RWPE2 (cell line): ENCODE measurements at regions not wholly inside any gene's neighbourhood (a gene's known extent, or its start where the extent isn't known, plus 50 kb on each side); places are given as distances from the start of the nearest gene placed in this dataset.
"Not testable (repeated sequence)": the region's sequence is repeated elsewhere in the genome, so short reads cannot be mapped to it uniquely, and the experiment has no call there.

Experiments
- ATAC-seq: fragments of 200-7000 bp; cut with Tn5 transposase; 3 replicates; pipeline ENCODE4 v1.9.1; 2021; ENCODE audit warnings: low read depth
- DNase-seq: peaks from one replicate; pipeline ENCODE4 v3.0.0-alpha.2; 2020; ENCODE audit warnings: low spot score
- H3K27ac ChIP-seq: fragments of 450-650 bp; 2 replicates; pipeline ENCODE4 v1.5.1; 2017; ENCODE audit warnings: mild to moderate bottlenecking; ENCODE audit not compliant: poor library complexity, severe bottlenecking
- H3K27me3 ChIP-seq: fragments of 250-450 bp; sonication (Bioruptor Pico); 2 replicates; pipeline ENCODE4 v1.5.1; 2021; ENCODE audit warnings: mild to moderate bottlenecking, moderate library complexity; ENCODE audit not compliant: insufficient read depth, poor library complexity, severe bottlenecking
- H3K36me3 ChIP-seq: fragments of 250-450 bp; sonication (Bioruptor Pico); 2 replicates; pipeline ENCODE4 v1.5.1; 2020; ENCODE audit warnings: low read depth, mild to moderate bottlenecking, moderate library complexity
- H3K4me1 ChIP-seq: fragments of 250-450 bp; sonication (Bioruptor Pico); 2 replicates; pipeline ENCODE4 v1.5.1; 2021; ENCODE audit warnings: mild to moderate bottlenecking, moderate library complexity; ENCODE audit not compliant: insufficient read depth, poor library complexity, severe bottlenecking
- H3K4me3 ChIP-seq: fragments of 250-450 bp; sonication (Bioruptor Pico); 2 replicates; pipeline ENCODE4 v1.5.1; 2021; ENCODE audit warnings: mild to moderate bottlenecking, moderate library complexity; ENCODE audit not compliant: severe bottlenecking
- H3K9me3 ChIP-seq: fragments of 250-450 bp; sonication (Bioruptor Pico); 2 replicates; pipeline ENCODE4 v1.5.1; 2021; ENCODE audit warnings: mild to moderate bottlenecking, moderate library complexity; ENCODE audit not compliant: severe bottlenecking
- CTCF ChIP-seq: fragments of 450-650 bp; IDR thresholded peaks from one replicate; pipeline ENCODE4 v1.5.1; 2017; ENCODE audit warnings: mild to moderate bottlenecking, moderate library complexity; ENCODE audit not compliant: poor library complexity, severe bottlenecking

GRCh38 chr2:126049461-126049860 is 606.5 kb upstream of the GYPC start:
- no peaks in the 10 kb centered on the region for H3K36me3 ChIP-seq
- H3K4me1 ChIP-seq, result no peaks in the 10 kb centered on the region
- H3K27me3 ChIP-seq, result no peaks in the 10 kb centered on the region
- no peaks in the 10 kb centered on the region for H3K9me3 ChIP-seq
- no peak overlapping the region for H3K4me3 ChIP-seq
- no peak for TF ChIP-seq CTCF
- no peak overlapping the region for H3K27ac ChIP-seq
- ATAC-seq (no peak), DNase-seq (no peak)

- no peaks in the 10 kb centered on the region for H3K36me3 ChIP-seq
- no peak for DNase-seq
- no peak overlapping the region for H3K4me3 ChIP-seq
- H3K9me3 ChIP-seq, result no peaks in the 10 kb centered on the region
- no peak overlapping the region for H3K27ac ChIP-seq
- TF ChIP-seq CTCF, result no peak
- ATAC-seq, result no peak
- H3K27me3 ChIP-seq, result no peaks in the 10 kb centered on the region
- no peaks in the 10 kb centered on the region for H3K4me1 ChIP-seq
Measured at GRCh38 chr2:126050991-126051736, 604.8 kb upstream of the GYPC start.

- H3K27ac ChIP-seq, H3K4me3 ChIP-seq, H3K4me1 ChIP-seq, H3K36me3 ChIP-seq, H3K27me3 ChIP-seq, DNase-seq, ATAC-seq, H3K9me3 ChIP-seq: not testable (repeated sequence)
Measured at GRCh38 chr2:126051737-126052240, 604.2 kb upstream of the GYPC start.

- Histone ChIP-seq H3K4me3 (no peak overlapping the region), H3K27ac (no peak overlapping the region), H3K9me3 (no peaks in the 10 kb centered on the region), H3K4me1 (no peaks in the 10 kb centered on the region), H3K36me3 (no peaks in the 10 kb centered on the region), H3K27me3 (no peaks in the 10 kb centered on the region)
- TF ChIP-seq CTCF, result no peak
- DNase-seq (no peak), ATAC-seq (no peak)
Measured at GRCh38 chr2:126059379-126059778, 596.6 kb upstream of the GYPC start.

GRCh38 chr2:126085011-126085795 is 570.8 kb upstream of the GYPC start:
- no peaks in the 10 kb centered on the region for H3K27me3 ChIP-seq
- H3K4me1 ChIP-seq, result no peaks in the 10 kb centered on the region
- DNase-seq (no peak), ATAC-seq (no peak)
- H3K4me3 ChIP-seq, result no peak overlapping the region
- no peaks in the 10 kb centered on the region for H3K36me3 ChIP-seq
- no peaks in the 10 kb centered on the region for H3K9me3 ChIP-seq
- TF ChIP-seq CTCF, result no peak
- no peak overlapping the region for H3K27ac ChIP-seq
